Suprapubic skin (tissue), 3 donors: ENCODE measurements at regions not wholly inside any gene's neighbourhood (a gene's known extent, or its start where the extent isn't known, plus 50 kb on each side); places are given as distances from the start of the nearest gene placed in this dataset.

ENCODE experiments used
- CTCF ChIP-seq, 2 donors: fragments of 200-600 bp in 1 of 2; fragments of 450-650 bp in 1 of 2; sonication (generic) in 1 of 2; IDR thresholded peaks; one replicate each; pipeline ENCODE4 v1.5.1; 2016 to 2019; ENCODE audit warnings: antibody characterized with exemption in 2 of 2, mild to moderate bottlenecking in 1 of 2, moderate library complexity in 1 of 2
- EP300 ChIP-seq: sonication (generic); formaldehyde crosslinking; IDR thresholded peaks from one replicate; pipeline ENCODE4 v1.6.1; 2017; ENCODE audit warnings: antibody characterized with exemption

GRCh38 chr12:114879354-114879753 lies 195.4 kb upstream of the TBX3 start:
- no peak for TF ChIP-seq EP300
- no peak for TF ChIP-seq CTCF (IDR thresholded peaks at IDR 0.05)
